ENCODE measurements at regions not wholly inside any gene's neighbourhood (a gene's known extent, or its start where the extent isn't known, plus 50 kb on each side); places are given as distances from the start of the nearest gene placed in this dataset.

- no peak for DNase-seq
Observed at GRCh38 chr18:24530630-24531111, 70.2 kb downstream of the HRH4 start.

GRCh38 chr18:24534271-24534670 lies 73.8 kb downstream of the HRH4 start:
- DNase-seq: no peak

- DNase-seq: no peak
Observed at GRCh38 chr18:24534737-24535136, 74.3 kb downstream of the HRH4 start.

GRCh38 chr18:24535527-24536295 lies 75.3 kb downstream of the HRH4 start:
- no peak for DNase-seq

- DNase-seq: no peak
Observed at GRCh38 chr18:24536326-24536725, 75.9 kb downstream of the HRH4 start.

GRCh38 chr18:24536834-24537233 lies 76.4 kb downstream of the HRH4 start:
- no peak for DNase-seq

GRCh38 chr18:24538414-24539264 lies 78.2 kb downstream of the HRH4 start:
- no peak for DNase-seq

GRCh38 chr18:24539866-24540617 lies 79.6 kb downstream of the HRH4 start:
- no peak for DNase-seq

- no peak for DNase-seq
Observed at GRCh38 chr18:24540896-24541295, 80.5 kb downstream of the HRH4 start.

GRCh38 chr18:24543086-24543794 lies 82.8 kb downstream of the HRH4 start:
- DNase-seq: no peak

- DNase-seq: no peak
Observed at GRCh38 chr18:24543795-24544498, 83.5 kb downstream of the HRH4 start.

GRCh38 chr18:24544949-24545348 lies 84.5 kb downstream of the HRH4 start:
- no peak for DNase-seq

GRCh38 chr18:24545651-24546050 lies 85.2 kb downstream of the HRH4 start:
- no peak for DNase-seq

- no peak for DNase-seq
Observed at GRCh38 chr18:24546307-24546706, 85.9 kb downstream of the HRH4 start.

GRCh38 chr18:24548583-24548982 lies 88.1 kb downstream of the HRH4 start:
- no peak for DNase-seq

- no peak for DNase-seq
Observed at GRCh38 chr18:24552218-24552617, 91.8 kb downstream of the HRH4 start.

GRCh38 chr18:24553571-24554285 lies 93.3 kb downstream of the HRH4 start:
- DNase-seq: no peak

GRCh38 chr18:24558403-24558802 lies 98.0 kb downstream of the HRH4 start:
- DNase-seq: no peak

- DNase-seq: no peak
Observed at GRCh38 chr18:24559526-24559925, 99.1 kb downstream of the HRH4 start.

GRCh38 chr18:24560511-24560981 lies 100.1 kb downstream of the HRH4 start:
- DNase-seq: no peak

- no peak for DNase-seq
Observed at GRCh38 chr18:24561369-24561965, 101.0 kb downstream of the HRH4 start.
